Tongue (tissue), 1 donor: ENCODE measurements at regions not wholly inside any gene's neighbourhood (a gene's known extent, or its start where the extent isn't known, plus 50 kb on each side); places are given as distances from the start of the nearest gene placed in this dataset.

Experiments used
- DNase-seq: peaks from one replicate; pipeline ENCODE4 v3.0.0-alpha.2; 2015

DNA sequence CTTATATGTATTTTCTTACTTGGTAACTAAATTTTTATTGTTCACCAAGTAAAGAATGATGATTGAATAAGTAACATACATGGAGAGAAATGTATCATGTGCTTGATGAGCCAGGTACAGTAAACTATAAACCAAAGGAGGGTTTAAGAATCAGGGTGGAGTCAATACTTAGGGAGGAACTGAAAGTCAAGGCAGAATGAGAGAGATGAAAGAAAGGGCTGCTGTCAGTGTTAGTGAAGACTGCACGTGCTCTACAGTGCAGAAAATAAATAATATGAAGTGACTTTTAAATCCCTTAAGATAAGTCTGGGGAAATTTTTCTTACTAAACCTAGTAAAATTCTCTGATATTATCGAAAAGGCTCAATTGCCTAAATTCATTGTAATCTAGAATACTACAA lies 986.0 kb downstream of the DSC3 start:
- no peak for DNase-seq

DNA sequence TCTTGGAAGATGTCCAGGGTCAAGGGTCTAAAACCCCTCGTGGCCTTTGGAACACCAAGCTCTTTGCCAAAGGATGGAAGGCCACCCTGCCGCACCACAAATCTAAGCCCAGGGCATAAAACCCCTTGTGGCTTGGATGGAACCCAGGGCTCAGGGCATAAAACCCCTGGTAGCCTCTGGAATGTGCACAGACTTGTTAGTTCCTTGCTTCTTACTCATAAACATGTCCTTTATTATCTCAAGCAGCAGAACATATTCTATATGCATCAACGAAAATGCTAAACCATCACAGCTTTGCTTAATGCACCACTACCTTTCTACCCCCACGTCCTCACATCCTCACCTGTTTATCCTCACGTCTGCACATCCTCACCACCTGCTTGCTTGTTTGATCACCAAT lies 998.0 kb downstream of the DSC3 start:
- DNase-seq, result no peak

DNA sequence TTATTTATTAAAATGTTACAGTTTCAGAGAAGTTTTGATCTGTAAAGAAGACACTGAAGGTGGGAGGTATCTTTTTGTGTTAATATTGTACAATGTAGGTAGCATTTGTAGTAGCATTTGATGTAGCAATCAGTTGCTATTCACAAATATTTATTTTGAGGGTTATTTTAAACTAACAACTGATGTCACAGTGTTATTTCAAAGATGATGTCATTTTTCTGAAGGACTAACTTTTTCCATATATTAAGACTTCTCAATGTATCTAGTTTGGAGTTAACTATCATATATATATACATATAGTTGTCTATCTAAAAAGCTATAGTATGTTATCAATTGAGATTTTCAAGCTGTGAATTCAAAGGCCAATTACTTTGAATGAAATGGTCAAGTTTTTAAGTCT lies 1003.3 kb downstream of the DSC3 start:
- no peak for DNase-seq

DNA sequence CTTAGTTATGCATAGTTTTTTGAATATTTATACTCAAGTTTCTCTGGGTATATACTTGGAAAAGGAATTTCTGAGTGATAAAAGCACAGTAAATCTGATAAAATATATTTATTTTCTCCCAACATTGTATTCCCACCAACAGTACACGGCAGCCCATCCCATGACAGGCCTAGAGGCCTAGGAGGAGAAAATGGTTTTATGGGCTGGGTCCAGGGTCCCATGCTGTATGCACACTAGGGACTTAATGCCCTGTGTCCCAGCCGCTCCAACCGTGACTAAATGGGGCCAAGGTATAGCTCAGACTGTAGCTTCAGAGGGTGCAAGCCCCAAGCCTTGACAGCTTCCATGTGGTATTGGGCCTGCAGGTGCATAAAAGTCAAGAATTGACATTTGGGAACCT lies 1007.7 kb downstream of the DSC3 start:
- no peak for DNase-seq

DNA sequence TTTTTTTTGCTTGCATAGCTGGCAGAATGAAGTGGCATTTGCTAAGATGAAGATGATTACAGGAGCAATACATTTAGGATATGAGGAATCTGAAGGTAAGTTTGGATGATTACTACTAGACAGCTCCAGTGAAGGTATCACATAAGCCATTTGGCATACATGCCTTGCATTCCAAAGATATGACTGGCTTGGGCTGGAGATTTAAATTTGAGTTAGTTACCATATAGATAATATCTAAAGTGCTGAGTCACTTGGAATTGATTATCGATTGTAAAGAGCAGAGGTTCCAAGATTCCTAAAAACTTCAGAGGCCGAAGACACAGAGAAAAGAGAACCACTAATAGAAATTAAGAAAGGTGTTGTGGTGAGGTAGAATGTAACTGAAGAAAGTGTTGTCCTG lies 1026.4 kb downstream of the DSC3 start:
- no peak for DNase-seq

GRCh38 chr18:30004965-30005364 lies 1037.6 kb downstream of the DSC3 start:
- no peak for DNase-seq

DNA sequence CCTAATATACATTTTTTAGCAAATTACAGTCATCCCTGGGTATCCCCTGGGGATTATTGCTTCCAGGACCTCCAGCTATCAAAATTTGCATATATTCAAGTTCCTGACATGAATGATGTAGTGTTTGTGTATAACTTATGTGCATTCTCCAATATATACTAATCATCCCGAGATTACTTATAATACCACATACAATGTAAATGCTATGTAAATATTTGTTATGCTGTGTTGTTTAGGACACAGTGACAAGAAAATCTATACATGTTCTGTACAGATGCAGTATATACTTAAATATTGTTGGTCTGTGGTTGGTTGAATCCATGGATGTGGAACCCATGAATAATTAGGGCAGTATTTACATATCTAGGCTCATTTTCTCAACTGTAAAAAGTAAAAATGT lies 1060.3 kb downstream of the DSC3 start:
- no peak for DNase-seq

- DNase-seq, result peak; percentile 3
Observed at GRCh38 chr18:29979881-29980280, 1062.7 kb downstream of the DSC3 start.

DNA sequence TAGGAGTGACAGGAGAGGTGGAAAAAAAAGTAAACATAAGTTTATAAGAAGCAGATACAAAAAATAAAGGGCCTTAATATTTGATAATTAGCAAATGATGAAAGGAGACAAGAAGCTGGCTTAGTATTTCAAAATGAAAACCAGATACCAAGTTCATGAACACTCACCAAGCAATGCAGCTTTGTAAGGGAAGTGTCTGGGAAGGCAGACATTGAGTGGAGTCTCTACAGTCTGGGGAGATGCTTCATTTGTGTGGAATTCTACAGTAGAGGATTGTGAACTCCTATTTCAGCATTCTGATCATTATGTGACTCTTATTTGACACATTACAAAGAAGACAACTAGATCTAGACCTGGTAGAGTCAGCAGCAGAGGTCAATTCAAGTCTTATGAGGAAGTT lies 1072.7 kb downstream of the DSC3 start:
- no peak for DNase-seq

- no peak for DNase-seq
Observed at GRCh38 chr18:29962579-29962978, 1080.0 kb downstream of the DSC3 start.

- DNase-seq, result no peak
Observed at GRCh38 chr18:29960539-29960938, 1082.0 kb downstream of the DSC3 start.

- DNase-seq, result no peak
Observed at GRCh38 chr18:29930231-29930630, 1112.3 kb downstream of the DSC3 start.

DNA sequence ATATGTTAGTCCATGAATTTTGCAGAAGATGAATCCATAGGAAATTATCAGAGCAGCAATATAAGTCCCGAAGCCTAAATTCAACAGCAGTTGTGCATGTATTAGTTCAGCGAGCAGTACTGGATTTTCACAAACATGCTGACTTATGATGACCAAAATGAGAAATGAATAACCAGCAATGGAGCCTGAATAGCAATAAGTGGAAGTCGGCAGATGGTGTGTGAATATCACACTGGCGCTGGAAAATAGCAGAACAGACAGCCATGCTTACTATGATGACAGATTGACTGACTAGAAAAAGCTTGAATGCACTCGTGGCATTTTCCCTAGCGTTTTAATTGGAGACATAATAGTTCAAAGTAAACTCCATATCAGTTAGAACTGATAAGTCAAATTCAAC lies 1114.5 kb downstream of the DSC3 start:
- DNase-seq, result peak; percentile 0

DNA sequence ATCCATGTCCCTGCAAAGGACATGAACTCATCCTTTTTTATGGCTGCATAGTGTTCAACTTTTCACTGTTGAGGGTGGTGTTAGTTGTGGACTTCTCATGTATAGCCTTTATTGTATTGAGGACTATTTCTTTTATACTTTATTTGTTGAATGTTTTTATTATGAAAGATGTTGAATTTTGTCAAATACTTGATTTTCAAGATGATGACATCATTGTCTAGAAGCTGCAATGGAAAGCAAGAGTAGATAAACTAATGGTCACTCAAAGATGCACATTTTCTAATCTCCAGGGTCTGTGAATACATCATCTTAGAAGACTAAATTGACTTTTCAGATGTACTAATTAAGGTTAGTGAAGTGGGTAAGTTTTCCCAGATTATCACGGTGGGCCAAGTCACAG lies 1117.0 kb downstream of the DSC3 start:
- DNase-seq, result no peak

- no peak for DNase-seq
Observed at GRCh38 chr18:29912351-29912750, 1130.2 kb downstream of the DSC3 start.

GRCh38 chr18:29892960-29893558 lies 1149.5 kb downstream of the DSC3 start:
- peak; percentile 10 for DNase-seq

DNA sequence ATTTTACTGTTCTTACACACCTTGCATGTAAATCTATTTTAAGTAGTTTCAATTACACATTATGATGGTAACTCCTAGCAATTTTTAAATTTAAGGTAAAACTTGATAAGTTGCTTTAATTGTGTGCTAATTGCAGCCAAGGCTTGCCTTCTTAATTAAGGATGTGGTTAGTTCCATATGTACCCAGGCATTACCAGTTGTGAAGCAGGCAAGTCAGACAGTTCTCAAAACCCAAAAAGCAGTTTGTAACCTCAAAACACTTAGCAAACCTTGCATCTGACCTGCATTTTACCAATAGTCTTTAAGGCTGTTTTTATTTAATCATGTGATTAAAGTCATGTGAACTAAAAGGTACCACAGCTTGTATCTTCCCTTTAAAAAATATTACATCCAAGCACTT lies 1159.4 kb downstream of the DSC3 start:
- no peak for DNase-seq

DNA sequence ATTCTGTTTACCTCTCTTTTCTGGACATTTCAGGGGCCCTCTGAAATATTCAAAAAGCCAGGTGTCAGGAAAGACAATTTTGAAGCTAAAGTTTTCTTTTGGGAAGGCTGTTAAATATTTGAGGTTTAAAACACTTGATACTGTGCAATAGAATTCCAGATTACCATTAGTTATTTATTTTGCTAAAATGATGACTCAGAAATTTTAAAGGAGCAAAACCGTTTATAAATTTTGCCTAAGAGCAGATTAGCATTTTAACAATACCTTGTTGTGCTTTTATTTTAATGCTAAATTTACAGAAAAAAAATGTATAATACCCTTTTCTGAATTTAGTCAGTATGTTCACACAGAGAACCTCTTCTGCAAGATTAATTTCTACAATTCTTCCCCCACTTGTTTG lies 1159.9 kb downstream of the DSC3 start:
- no peak for DNase-seq

DNA sequence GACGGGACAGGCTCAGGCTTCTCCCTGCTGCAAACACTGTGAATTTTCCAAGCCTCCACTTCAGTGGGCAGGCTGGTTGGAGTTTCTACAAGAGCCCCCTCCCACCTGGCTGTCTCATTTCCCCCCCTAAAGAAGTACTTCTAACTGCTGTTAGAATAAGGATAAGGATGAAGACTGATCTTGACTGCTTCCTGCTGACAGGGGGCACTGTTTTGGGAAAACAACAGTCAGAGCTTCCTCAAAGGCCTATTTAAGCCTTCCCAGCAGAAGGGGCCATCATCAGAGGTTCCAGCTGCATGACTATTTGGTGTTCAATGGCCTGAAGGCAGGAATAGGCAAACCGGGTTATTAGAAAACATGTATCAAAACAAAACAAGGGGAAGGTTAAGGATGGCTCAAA lies 1162.8 kb downstream of the DSC3 start:
- no peak for DNase-seq

DNA sequence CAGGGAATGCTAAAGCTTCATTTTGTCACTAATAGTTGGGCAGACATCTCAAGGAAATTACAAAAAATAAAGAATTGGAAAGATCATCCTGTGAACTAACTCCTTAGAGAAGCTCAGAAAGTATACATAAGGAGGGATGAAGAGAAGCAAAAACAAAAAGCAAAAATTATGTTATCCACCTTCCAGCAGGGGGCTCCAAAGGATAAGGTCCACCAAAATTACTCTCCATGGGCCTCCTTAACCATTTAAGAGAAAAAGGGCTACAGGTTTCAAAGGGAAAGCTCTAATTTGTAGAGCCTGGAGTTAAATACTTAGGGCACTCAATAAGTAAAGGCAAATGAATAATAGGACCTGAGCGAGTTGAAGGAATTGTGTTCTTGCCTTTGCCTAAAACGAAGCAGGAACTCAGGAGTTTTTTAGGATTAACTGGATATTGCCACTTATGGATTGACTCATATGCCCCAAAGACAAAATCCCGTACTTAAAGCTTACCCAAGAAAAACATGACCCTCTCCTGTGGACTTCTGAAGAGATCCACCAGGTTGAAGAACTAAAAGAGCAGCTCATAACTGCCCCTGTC lies 1167.9 kb downstream of the DSC3 start:
- peak; percentile 29 for DNase-seq

DNA sequence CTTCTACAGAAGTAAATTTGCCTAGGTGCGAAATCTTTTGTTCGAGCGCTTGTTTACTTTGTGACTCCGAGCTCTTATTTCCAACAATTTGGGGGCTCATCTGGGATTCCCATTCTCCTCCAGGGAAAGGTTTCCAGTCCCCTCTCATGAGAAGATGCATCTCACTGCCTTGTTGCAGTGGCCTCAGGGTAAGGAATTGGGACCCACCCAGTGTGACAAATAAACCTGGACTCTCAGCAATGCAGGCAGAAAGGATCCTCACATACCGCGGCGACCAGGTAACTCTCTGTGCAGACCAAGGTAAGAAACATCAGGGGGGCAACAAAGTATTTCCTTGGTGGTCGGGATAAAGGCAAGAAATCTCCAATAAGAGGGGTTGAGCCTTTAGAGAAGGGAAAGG lies 1169.3 kb downstream of the DSC3 start:
- DNase-seq, result no peak

- DNase-seq, result no peak
Observed at GRCh38 chr18:29871246-29871645, 1171.3 kb downstream of the DSC3 start.

DNA sequence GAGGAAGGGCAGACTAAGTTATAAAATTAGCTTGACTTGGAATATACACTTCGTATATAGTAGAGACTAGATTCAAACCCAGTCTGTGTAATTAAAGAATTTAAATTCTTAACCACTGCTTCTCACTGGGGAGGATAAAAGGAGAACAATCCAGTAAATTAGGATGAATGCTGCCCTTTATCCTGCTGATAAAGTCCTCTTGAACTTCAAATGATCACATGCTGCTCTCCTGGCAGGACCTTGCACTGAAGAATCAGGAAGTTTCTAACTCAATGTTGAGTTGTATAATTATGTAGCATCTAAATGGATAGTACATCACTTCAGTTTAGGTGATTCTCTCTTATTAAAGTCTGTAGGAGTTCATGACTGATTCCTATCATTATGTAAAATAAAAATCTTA lies 1179.7 kb downstream of the DSC3 start:
- no peak for DNase-seq

DNA sequence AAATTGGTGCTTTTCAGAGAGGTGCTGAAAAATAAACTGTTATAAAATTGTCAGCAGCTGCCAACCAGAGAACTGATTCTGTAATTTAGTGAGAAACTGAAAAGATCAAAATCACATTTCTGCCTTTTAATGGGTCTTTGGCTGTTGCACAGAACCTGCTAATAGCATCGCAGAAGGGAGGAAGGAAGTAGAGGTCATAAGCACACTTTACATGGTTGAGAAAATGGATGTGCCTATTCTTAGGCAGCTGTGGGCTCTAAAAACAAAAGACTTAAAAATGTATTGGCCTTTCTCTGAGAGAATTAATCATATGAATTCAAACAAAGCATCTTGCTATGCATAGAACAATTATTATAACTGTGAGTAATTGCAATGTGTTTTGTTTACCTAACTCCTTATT lies 1186.9 kb downstream of the DSC3 start:
- no peak for DNase-seq

GRCh38 chr18:29853126-29853525 lies 1189.4 kb downstream of the DSC3 start:
- DNase-seq, result no peak
